Testis (tissue), 2 donors: ENCODE measurements at regions not wholly inside any gene's neighbourhood (a gene's known extent, or its start where the extent isn't known, plus 50 kb on each side); places are given as distances from the start of the nearest gene placed in this dataset.

ENCODE experiments used
- DNase-seq: peaks from one replicate; pipeline ENCODE4 v3.0.0-alpha.2; 2019
- H3K27ac ChIP-seq, 2 donors: fragments of 200-600 bp; sonication (generic); one replicate each; pipeline ENCODE4 v1.5.1; 2019
- H3K27me3 ChIP-seq: fragments of 200-600 bp; sonication (generic); one replicate; pipeline ENCODE4 v1.5.1; 2019
- H3K36me3 ChIP-seq: fragments of 200-600 bp; sonication (generic); one replicate; pipeline ENCODE4 v1.5.1; 2017; ENCODE audit warnings: low read depth; ENCODE audit errors: missing control alignments
- H3K4me1 ChIP-seq: fragments of 200-600 bp; sonication (generic); one replicate; pipeline ENCODE4 v1.5.1; 2019
- H3K4me3 ChIP-seq, 2 donors: fragments of 200-600 bp; sonication (generic); one replicate each; pipeline ENCODE4 v1.5.1; 2017 to 2019
- H3K9me3 ChIP-seq: fragments of 200-600 bp; sonication (generic); one replicate; pipeline ENCODE4 v1.5.1; 2017
- CTCF ChIP-seq, 3 experiments: fragments of 450-650 bp in 2 of 3; fragments of 200-600 bp in 1 of 3; sonication (generic) in 1 of 3; IDR thresholded peaks; one replicate each; pipeline ENCODE4 v1.5.1; 2016 to 2019; ENCODE audit warnings: antibody characterized with exemption in 3 of 3, mild to moderate bottlenecking in 2 of 3, moderate library complexity in 1 of 3
- POLR2A ChIP-seq: fragments of 450-650 bp; IDR thresholded peaks from one replicate; pipeline ENCODE4 v1.6.1; 2017; ENCODE audit warnings: antibody characterized with exemption, mild to moderate bottlenecking, moderate library complexity
- WGBS, 2 donors: methylation state at CpG; one replicate each; pipeline ENCODE4 v1.1.5; 2018; 5-methylcytosine and 5-hydroxymethylcytosine counted together
- intact Hi-C: fragments of 100-400 bp; cut with DNase I; formaldehyde crosslinking; loops from one replicate; pipeline ENCODE4 v1.15.1; 2023; ENCODE audit warnings: low total_unique reads

GRCh38 chr4:149065753-149066152, 623.5 kb upstream of the NR3C2 start:
- no peaks in the 10 kb centered on the region for H3K9me3 ChIP-seq
- DNase-seq, result no peak
- H3K4me1 ChIP-seq, result no peaks in the 10 kb centered on the region
- no peak overlapping the region for H3K4me3 ChIP-seq
- 87 to 91% methylated on average over 1 of the region's 1 CpG for WGBS, 2 donors
- H3K27me3 ChIP-seq, result no peaks in the 10 kb centered on the region
- TF ChIP-seq POLR2A (no peak), CTCF (IDR thresholded peaks at IDR 0.05) (no peak)
- H3K27ac ChIP-seq, result no peak overlapping the region
- intact Hi-C loops, result no loop called here
- H3K36me3 ChIP-seq, result no peaks in the 10 kb centered on the region

- H3K4me1 ChIP-seq, result no peaks in the 10 kb centered on the region
- no peaks in the 10 kb centered on the region for H3K36me3 ChIP-seq
- DNase-seq, result no peak
- TF ChIP-seq POLR2A (no peak), CTCF (IDR thresholded peaks at IDR 0.05) (no peak)
- no peaks in the 10 kb centered on the region for H3K9me3 ChIP-seq
- intact Hi-C loops, result no loop called here
- H3K27ac ChIP-seq, result no peak overlapping the region
- no peak overlapping the region for H3K4me3 ChIP-seq
- H3K27me3 ChIP-seq, result no peaks in the 10 kb centered on the region
- WGBS, 2 donors, result 70 to 87% methylated on average over 2 of the region's 2 CpGs
These were observed 620.8 kb upstream of the NR3C2 start for GRCh38 chr4:149062997-149063396.

GRCh38 chr4:149057594-149057993, 615.4 kb upstream of the NR3C2 start:
- intact Hi-C loops, result no loop called here
- 59 to 63% methylated on average over 3 of the region's 3 CpGs for WGBS, 2 donors
- no peaks in the 10 kb centered on the region for H3K27me3 ChIP-seq
- no peaks in the 10 kb centered on the region for H3K4me1 ChIP-seq
- no peak overlapping the region for H3K4me3 ChIP-seq
- DNase-seq, result no peak
- no peak for TF ChIP-seq POLR2A
- no peak for TF ChIP-seq CTCF (IDR thresholded peaks at IDR 0.05)
- H3K9me3 ChIP-seq, result no peaks in the 10 kb centered on the region
- no peaks in the 10 kb centered on the region for H3K36me3 ChIP-seq
- no peak overlapping the region for H3K27ac ChIP-seq

- intact Hi-C loops, result no loop called here
- DNase-seq, result no peak
- Histone ChIP-seq H3K4me1 (no peaks in the 10 kb centered on the region), H3K36me3 (no peaks in the 10 kb centered on the region), H3K27ac (no peak overlapping the region), H3K9me3 (no peaks in the 10 kb centered on the region), H3K27me3 (no peaks in the 10 kb centered on the region), H3K4me3 (no peak overlapping the region)
- WGBS, 2 donors, result 68 to 69% methylated on average over 2 of the region's 2 CpGs
- TF ChIP-seq POLR2A (no peak), CTCF (IDR thresholded peaks at IDR 0.05) (no peak)
These were observed 614.4 kb upstream of the NR3C2 start for GRCh38 chr4:149056615-149057014.

- no peak for TF ChIP-seq POLR2A
- TF ChIP-seq CTCF (IDR thresholded peaks at IDR 0.05), result no peak
- no peaks in the 10 kb centered on the region for H3K9me3 ChIP-seq
- H3K4me3 ChIP-seq, result no peak overlapping the region
- H3K36me3 ChIP-seq, result no peaks in the 10 kb centered on the region
- no peak overlapping the region for H3K27ac ChIP-seq
- DNase-seq, result no peak
- no peaks in the 10 kb centered on the region for H3K27me3 ChIP-seq
- 46 to 64% methylated on average over 1 of the region's 1 CpG for WGBS, 2 donors
- H3K4me1 ChIP-seq, result no peaks in the 10 kb centered on the region
- intact Hi-C loops, result no loop called here
These were observed 613.4 kb upstream of the NR3C2 start for GRCh38 chr4:149055624-149056023.
